T-helper 1 cell treated with Interleukin-12 subunit alpha and Interleukin-12 subunit beta and Interleukin-4 antibody, amounts not matched to agents 30 μg/mL and 1 μg/mL, for 36 hours (primary cell): ENCODE measurements at regions not wholly inside any gene's neighbourhood (a gene's known extent, or its start where the extent isn't known, plus 50 kb on each side); places are given as distances from the start of the nearest gene placed in this dataset.

Source experiments
- H3K27ac Mint-ChIP-seq: one replicate; pipeline ENCODE4 v1.8.0; 2021; ENCODE audit warnings: mild to moderate bottlenecking, mixed read lengths
- H3K27me3 Mint-ChIP-seq: one replicate; pipeline ENCODE4 v1.8.0; 2021; ENCODE audit warnings: low read depth, mixed read lengths
- H3K36me3 Mint-ChIP-seq: one replicate; pipeline ENCODE4 v1.8.0; 2021; ENCODE audit warnings: low read depth, mixed read lengths
- H3K4me1 Mint-ChIP-seq: one replicate; pipeline ENCODE4 v1.8.0; 2021; ENCODE audit warnings: low read depth, mixed read lengths
- H3K4me3 Mint-ChIP-seq: one replicate; pipeline ENCODE4 v1.8.0; 2021; ENCODE audit warnings: mild to moderate bottlenecking, moderate library complexity, mixed read lengths
- H3K9me3 Mint-ChIP-seq: one replicate; pipeline ENCODE4 v1.8.0; 2021; ENCODE audit warnings: mixed read lengths

DNA sequence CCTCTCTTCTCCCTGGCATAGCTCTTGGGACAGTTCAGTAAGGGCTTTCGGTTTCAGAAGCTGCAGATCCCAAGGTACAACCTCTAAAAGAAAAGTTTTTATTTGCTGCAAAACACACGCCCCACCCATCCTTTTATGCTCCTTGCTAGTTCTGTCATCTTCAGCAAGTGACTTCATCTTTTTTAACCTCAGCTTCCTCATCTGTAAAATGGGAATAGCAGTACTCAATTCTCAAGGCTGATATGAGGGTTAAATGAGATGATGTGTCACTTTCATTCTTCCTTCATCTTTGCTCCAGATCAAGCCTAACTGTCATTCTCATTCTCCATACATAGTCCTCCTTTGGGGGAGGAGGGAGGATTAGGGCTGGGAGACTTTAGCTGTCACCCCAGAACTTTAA, 90.0 kb upstream of the ALX4 start:
- Mint-ChIP-seq H3K36me3 (no peaks in the 10 kb centered on the region), H3K27me3 (peaks cover 4% of the 10 kb centered on the region), H3K4me1 (peaks cover 4% of the 10 kb centered on the region), H3K27ac (no peak overlapping the region), H3K4me3 (no peak overlapping the region), H3K9me3 (no peaks in the 10 kb centered on the region)

DNA sequence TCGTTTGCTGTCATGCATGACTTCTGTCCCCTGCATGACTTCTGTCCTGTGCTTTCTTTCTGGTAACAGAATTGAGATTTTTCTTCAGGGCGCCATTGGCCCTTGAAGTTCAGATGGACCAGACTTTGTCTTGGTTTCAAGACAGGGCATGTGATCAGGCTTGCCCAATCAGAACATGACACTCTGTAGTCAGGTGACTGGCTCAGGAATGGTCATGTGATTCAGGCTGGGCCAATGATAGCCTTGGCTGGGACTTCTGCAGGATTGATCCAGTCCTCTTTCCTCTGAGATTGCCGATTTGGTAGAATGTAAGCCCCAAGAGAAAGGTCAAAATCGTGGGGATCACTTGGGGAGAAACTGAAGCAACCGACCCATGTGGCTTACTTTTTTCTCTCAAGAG, 90.5 kb upstream of the ALX4 start:
- Mint-ChIP-seq H3K36me3 (no peaks in the 10 kb centered on the region), H3K4me3 (no peak overlapping the region), H3K27ac (no peak overlapping the region), H3K9me3 (no peaks in the 10 kb centered on the region), H3K4me1 (peaks cover 4% of the 10 kb centered on the region), H3K27me3 (peaks cover 3% of the 10 kb centered on the region)

DNA sequence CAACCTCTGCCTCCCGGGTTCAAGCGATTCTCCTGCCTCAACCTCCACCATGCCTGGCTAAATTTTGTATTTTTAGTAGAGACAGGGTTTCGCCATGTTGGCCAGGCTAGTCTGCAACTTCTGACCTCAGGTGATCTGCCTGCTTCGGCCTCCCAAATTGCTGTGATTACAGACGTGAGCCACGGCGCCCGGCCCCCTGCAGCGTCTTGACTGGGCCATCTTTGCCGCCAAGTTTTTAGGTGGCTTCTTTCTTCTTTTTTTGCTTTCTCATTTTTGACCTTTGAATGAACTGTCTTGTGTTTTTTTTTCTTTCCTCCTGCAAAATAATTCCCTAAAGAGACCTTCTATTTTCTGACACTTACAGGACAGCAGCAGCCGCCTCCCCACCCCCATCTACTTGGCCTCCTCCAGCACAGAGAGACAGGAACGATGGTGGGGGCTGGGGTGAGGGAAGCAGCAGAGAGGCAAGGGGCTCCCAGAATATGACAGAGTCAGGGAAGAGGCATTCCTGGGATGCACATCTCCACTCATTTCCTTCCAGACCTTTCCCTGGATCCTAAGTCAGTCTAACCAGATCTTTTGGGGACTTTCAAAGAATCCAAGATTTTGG, 92.6 kb upstream of the ALX4 start:
- Mint-ChIP-seq H3K9me3 (no peaks in the 10 kb centered on the region), H3K36me3 (no peaks in the 10 kb centered on the region), H3K4me1 (peaks cover 4% of the 10 kb centered on the region), H3K27ac (no peak overlapping the region), H3K27me3 (no peaks in the 10 kb centered on the region), H3K4me3 (no peak overlapping the region)

DNA sequence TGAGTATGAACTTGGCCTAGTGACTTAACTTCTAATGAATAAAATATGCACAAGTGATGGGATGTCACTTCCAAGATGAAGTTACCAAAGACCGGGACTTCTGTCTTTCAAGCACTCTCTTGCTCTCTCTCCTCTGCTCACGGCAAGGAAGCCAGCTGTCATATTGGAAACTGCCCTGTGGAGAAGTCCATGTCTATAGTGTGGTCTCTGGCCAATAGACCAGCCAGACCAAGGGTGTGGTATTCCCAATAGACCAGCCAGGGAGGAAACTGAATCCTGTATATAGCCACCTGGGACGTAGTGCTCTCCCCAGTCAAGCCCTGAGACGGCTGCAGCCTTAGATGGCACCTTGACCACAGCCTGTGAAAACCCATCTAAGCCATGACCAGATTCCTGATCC, 93.2 kb upstream of the ALX4 start:
- H3K36me3 Mint-ChIP-seq: no peaks in the 10 kb centered on the region

DNA sequence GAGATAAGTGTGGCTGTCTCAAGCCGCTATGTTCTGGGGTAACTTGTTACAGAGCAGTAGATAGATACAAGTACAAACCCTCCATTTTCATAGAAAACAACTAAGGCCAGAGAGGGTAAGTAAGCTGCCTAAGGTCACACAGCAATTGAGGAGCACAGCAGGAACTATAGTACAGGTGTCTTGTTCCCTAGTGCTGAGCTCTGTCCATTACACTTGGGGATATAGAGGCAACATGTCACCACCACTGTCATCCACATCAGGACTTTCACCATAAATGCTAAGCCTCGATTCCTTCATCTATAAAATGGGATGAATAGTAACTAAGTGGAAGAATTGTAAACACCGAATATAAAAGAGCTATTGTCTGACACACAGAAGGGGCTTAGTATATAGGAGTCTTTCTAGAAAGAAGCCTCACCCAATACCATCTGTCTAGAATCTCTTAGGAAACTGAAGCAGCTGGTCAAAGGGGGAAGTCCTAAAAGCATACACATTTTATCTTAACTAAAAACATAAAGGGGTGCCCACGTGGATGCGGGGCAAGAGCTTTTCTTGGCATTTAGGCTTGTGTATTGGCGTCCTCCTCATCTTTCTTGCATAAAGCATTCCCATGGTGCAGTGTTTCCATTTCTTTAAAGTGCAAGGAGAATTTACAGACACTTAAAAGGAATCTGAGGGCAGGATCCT, 93.8 kb upstream of the ALX4 start:
- H3K9me3 Mint-ChIP-seq: no peaks in the 10 kb centered on the region
- H3K4me1 Mint-ChIP-seq: peaks cover 4% of the 10 kb centered on the region
- no peaks in the 10 kb centered on the region for H3K36me3 Mint-ChIP-seq
- H3K27ac Mint-ChIP-seq: no peak overlapping the region
- H3K4me3 Mint-ChIP-seq: no peak overlapping the region
- peaks cover 2% of the 10 kb centered on the region for H3K27me3 Mint-ChIP-seq

More for the DNA sequence above, 93.2 kb upstream of the ALX4 start:
- no peak overlapping the region for H3K27ac Mint-ChIP-seq
- no peaks in the 10 kb centered on the region for H3K27me3 Mint-ChIP-seq
- no peak overlapping the region for H3K4me3 Mint-ChIP-seq
- H3K4me1 Mint-ChIP-seq: peaks cover 4% of the 10 kb centered on the region
- H3K9me3 Mint-ChIP-seq: no peaks in the 10 kb centered on the region

DNA sequence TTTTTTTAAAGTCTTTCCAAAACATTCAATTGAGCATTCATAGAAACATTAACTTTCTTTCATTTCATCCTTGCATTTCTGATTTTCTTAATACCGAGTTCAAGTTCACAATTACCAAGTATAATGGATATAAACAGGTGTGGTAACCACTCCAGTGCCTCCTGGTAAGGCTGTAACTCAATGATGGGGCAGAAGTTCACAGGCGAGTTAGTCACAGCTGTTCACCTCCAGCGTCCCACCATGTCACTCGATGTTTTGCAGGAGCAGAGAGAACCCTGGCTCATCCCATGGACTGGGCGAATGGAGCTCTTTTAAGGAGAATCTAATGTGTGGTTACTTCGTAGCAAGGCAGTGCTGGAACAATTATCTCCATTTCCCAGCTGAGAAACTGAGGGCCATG, 94.4 kb upstream of the ALX4 start:
- H3K4me3 Mint-ChIP-seq: no peak overlapping the region
- peaks cover 4% of the 10 kb centered on the region for H3K4me1 Mint-ChIP-seq
- H3K27ac Mint-ChIP-seq: no peak overlapping the region
- peaks cover 3% of the 10 kb centered on the region for H3K27me3 Mint-ChIP-seq
- H3K36me3 Mint-ChIP-seq: no peaks in the 10 kb centered on the region
- no peaks in the 10 kb centered on the region for H3K9me3 Mint-ChIP-seq

DNA sequence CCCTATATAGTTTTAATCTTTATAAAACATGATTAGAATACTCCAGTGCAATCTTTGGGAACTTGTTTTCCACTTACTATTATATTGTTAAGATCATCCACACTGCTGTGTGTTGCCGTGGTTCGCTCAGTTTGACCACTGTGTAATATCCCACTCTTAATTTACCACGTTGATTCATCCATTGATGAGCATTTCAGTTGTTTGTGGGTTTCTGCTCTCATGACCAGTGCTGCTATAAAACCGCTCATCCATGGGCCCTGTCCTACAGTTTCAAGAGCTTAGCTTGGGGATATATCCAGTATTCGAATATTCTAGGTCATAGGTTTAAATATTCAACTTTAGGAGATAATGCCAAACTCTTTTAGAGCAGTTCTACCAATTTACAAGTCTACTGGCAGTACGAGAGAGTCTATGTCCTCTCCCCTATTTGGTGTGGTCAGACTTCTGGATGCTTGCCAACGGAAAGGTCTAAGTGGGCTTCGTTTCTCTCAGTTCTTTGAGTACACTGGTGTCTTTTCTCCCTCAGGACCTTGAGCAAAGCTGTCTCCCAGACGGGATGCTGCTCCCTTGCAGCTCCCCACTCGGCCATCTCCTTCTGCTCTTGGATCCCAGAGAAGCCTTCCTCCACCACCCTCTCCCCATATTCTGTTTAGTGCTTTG, 94.9 kb upstream of the ALX4 start:
- Mint-ChIP-seq H3K4me1 (peaks cover 4% of the 10 kb centered on the region), H3K27me3 (peaks cover 3% of the 10 kb centered on the region), H3K27ac (no peak overlapping the region), H3K9me3 (no peaks in the 10 kb centered on the region), H3K36me3 (no peaks in the 10 kb centered on the region), H3K4me3 (no peak overlapping the region)

DNA sequence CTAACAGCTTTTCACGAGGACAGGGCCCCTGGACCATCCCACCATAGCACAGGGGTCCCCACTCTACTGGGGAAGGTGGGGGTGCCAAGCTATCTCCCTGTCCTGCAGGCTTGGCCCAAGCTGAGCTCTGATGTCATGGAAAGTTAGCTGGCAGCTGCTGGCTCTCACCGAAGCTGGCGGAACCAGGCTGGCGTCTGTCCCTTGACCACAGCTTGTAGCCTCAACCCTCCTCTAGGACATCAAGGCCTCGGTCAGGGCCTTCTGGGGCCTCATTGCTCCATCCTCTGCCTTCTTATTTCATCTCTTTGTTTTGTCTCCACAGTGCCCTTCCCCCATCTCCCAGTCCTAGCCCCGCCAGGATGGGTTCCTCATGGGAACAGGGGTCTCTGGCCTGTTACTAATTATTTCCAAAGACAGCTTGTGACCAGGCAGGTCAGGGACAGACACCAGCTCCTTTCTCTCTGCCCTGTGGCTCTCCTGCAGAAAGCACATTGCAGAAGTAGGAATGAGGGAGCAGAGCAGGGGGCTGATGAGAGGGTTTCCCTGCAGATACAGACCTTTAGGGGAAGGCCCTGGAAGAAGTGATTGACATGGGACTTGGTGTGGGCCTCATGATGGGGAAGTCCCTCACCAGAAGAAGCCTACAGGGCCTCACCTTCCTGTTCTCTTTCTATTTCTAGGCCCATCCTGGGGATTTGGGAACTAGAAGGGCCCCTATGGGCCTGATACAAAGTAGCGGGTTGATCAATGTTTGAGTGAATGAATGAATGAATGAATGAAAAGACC, 97.5 kb upstream of the ALX4 start:
- Mint-ChIP-seq H3K27ac (no peak overlapping the region), H3K4me3 (no peak overlapping the region), H3K36me3 (no peaks in the 10 kb centered on the region), H3K27me3 (peaks cover 10% of the 10 kb centered on the region), H3K4me1 (no peaks in the 10 kb centered on the region), H3K9me3 (no peaks in the 10 kb centered on the region)

DNA sequence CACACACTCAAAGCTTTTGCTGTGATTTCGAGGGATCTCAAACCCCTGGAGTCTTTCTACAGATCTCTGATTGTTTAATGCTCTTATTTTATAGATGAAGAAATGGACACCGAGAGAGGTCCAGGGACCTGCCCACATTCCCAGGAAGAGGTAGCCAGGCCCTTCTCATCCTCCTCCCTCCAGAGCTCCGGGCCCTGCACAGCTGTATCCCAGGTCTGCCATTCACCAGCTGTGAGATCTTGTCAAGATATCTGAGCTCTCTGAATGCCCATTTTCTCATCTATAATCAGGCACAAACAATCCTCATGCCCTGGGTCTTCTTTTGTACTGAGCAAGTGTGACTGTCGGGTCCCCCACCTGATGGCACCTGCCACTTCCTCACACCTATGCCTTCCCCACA, 98.2 kb upstream of the ALX4 start:
- Mint-ChIP-seq H3K4me3 (no peak overlapping the region), H3K36me3 (no peaks in the 10 kb centered on the region), H3K4me1 (no peaks in the 10 kb centered on the region), H3K27me3 (peaks cover 10% of the 10 kb centered on the region), H3K9me3 (no peaks in the 10 kb centered on the region), H3K27ac (no peak overlapping the region)

DNA sequence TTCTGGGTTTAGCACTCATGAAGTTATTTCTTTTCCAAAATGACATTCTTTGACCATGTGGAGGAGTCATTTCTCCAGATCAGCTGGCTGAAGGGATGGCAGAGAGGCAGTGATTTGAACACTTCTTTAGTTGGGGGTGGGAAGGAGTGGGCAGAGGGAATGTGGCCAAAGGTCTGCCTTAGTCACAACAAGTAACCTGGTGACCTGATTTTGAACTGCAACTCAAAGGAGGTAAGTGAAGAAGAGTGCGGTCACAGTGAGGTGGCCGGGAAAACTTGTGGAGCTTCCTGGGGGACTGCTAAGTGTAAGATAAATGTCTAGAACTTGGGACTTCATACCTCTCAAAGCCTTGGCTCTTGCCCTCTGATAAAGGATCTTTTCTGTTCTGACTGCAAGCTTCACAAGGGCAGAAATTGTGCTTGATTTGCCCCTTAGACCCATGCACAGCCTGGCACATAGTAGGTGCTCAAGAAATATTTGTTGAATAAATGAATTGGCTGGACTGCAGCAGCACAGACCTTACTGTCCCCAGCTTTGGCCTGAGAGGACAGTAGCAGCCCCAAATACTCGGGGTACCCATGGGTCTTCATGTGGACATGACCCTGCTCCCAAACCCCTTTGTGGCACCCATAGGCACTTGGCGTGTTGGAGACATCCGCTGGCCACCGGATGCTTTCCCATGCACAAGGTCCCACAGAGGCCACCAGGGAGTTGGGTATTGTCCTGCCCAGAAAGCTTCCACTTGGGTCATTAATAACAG, 99.0 kb upstream of the ALX4 start:
- Mint-ChIP-seq H3K36me3 (no peaks in the 10 kb centered on the region), H3K4me1 (no peaks in the 10 kb centered on the region), H3K27me3 (peaks cover 10% of the 10 kb centered on the region), H3K27ac (no peak overlapping the region), H3K4me3 (no peak overlapping the region), H3K9me3 (no peaks in the 10 kb centered on the region)

DNA sequence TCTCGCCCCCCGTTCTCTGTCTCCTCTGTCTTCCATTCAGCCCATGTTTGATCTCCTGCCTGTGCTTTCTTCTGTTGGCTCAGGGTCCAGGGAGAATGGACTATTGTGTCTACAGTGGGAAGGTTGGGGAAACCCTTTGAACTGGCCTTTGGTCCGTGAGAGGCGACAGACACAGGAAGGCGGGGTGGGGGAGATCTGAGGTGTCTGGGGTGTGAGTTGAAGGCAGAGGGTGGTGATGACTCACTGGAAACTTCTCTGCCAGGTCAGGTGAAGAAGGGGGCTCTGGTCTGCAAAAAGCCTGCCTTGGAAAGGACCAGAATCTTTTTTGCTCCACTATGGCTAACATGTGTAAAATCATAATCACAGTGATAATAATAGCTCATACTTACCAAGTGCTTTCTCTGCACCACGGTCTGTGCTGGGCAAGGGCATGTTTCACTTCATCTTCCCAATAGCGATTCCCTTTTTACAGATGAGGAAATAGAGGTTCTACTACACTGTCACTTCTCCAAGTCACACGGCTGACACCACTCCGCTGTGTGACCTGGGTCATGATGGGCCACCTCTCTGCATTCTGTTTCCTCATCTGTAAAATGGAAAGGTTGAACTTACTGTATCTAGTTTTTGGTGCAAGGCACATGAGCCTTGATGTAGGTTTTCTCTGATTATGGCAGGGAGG, 99.8 kb upstream of the ALX4 start:
- Mint-ChIP-seq H3K4me1 (no peaks in the 10 kb centered on the region), H3K36me3 (no peaks in the 10 kb centered on the region), H3K27ac (no peak overlapping the region), H3K9me3 (no peaks in the 10 kb centered on the region), H3K4me3 (no peak overlapping the region), H3K27me3 (peaks cover 10% of the 10 kb centered on the region)

DNA sequence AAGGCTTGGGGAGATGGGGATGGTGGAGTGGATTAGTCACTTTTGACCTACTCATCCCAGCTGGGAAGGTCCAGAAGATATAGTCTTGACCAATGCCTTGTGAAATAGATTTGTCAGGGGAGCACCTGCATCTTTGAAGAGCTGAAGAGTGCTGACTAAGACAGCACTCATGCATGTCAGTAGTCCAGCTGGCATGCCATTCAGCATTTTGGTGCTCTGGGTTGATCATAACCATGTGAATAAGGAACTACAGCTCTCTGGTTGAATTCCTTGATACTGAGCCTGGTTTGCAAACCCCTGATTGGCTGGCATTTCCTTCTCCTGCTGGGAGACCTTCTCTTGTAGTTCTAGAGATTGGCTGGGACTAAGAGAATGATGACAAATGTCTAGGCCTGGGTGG, 106.8 kb upstream of the ALX4 start:
- no peak overlapping the region for H3K4me3 Mint-ChIP-seq
- H3K27ac Mint-ChIP-seq: no peak overlapping the region
- no peaks in the 10 kb centered on the region for H3K36me3 Mint-ChIP-seq
- no peaks in the 10 kb centered on the region for H3K9me3 Mint-ChIP-seq
- H3K4me1 Mint-ChIP-seq: no peaks in the 10 kb centered on the region
- H3K27me3 Mint-ChIP-seq: no peaks in the 10 kb centered on the region

DNA sequence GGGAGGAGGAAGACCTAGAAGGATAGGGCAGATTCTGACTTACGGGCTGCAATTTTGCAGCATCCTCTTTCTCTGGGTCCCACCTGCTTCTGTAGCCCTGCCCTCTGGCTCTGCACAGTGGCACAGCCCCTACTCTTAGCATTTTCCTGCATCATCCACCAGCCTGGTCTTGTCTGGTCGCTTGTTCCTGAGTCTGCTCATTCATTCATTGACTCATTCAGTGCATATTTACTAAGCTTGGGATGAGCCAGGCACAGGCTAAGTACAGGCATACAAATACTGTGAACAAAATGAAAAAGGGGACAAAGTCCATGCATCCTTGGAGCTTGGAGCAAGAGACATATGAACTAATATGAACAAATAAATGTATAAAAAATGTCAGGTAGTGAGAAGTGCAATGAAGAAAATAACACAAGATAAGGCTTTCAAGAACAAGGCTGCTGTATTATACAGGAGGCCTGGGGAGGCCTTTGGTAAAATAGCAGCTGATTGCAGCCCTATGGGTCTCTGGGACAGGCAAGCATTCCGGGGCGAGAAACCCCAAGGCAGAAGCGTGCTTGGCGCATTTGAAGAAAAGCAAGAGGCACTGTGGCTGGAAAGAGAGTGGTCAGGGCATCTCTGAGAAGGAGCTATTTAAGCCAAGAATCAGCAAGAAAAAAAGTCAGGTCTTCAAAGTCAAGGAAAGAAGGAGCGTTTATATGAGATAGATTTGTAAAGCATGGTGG, 108.0 kb upstream of the ALX4 start:
- Mint-ChIP-seq H3K9me3 (no peaks in the 10 kb centered on the region), H3K4me1 (no peaks in the 10 kb centered on the region), H3K4me3 (no peak overlapping the region), H3K36me3 (no peaks in the 10 kb centered on the region), H3K27me3 (no peaks in the 10 kb centered on the region), H3K27ac (no peak overlapping the region)
